ENCODE measurements at regions not wholly inside any gene's neighbourhood (a gene's known extent, or its start where the extent isn't known, plus 50 kb on each side); places are given as distances from the start of the nearest gene placed in this dataset.
A peak's percentile ranks its signal among the peaks of the same experiment; 100 is the strongest.

- Histone ChIP-seq H3K4me2 (ENCODE audit: low read length) (no peak overlapping the region), H3K9ac (no peak overlapping the region), H3K27me3 (ENCODE audit: control insufficient read depth, insufficient read depth, low read length) (no peaks in the 10 kb centered on the region), H3K79me2 (no peaks in the 10 kb centered on the region), H3K36me3 (ENCODE audit: control insufficient read depth, insufficient read depth, low read length) (no peaks in the 10 kb centered on the region), H2AFZ (no peak overlapping the region), H3K4me3 (ENCODE audit: low read depth, low read length) (no peak overlapping the region), H3K27ac (no peak overlapping the region), H3K4me1 (no peaks in the 10 kb centered on the region), H3K9me3 (ENCODE audit: control insufficient read depth, low read length) (no peaks in the 10 kb centered on the region)
- TF ChIP-seq CTCF (IDR thresholded peaks at IDR 0.05), result no peak
Measured at GRCh38 chr13:31963631-31964030, 67.9 kb upstream of the FRY start.

GRCh38 chr13:31964168-31964567 is 67.4 kb upstream of the FRY start:
- no peaks in the 10 kb centered on the region for H3K9me3 ChIP-seq (ENCODE audit: control insufficient read depth, low read length)
- H3K36me3 ChIP-seq (ENCODE audit: control insufficient read depth, insufficient read depth, low read length), result no peaks in the 10 kb centered on the region
- H3K79me2 ChIP-seq, result no peaks in the 10 kb centered on the region
- H3K27me3 ChIP-seq (ENCODE audit: control insufficient read depth, insufficient read depth, low read length), result no peaks in the 10 kb centered on the region
- no peak overlapping the region for H3K27ac ChIP-seq
- no peak overlapping the region for H3K4me2 ChIP-seq (ENCODE audit: low read length)
- no peaks in the 10 kb centered on the region for H3K4me1 ChIP-seq
- TF ChIP-seq CTCF (IDR thresholded peaks at IDR 0.05), result no peak
- H2AFZ ChIP-seq, result no peak overlapping the region
- no peak overlapping the region for H3K9ac ChIP-seq
- no peak overlapping the region for H3K4me3 ChIP-seq (ENCODE audit: low read depth, low read length)

- Histone ChIP-seq H3K9me3 (ENCODE audit: control insufficient read depth, low read length) (no peaks in the 10 kb centered on the region), H3K9ac (no peak overlapping the region), H3K79me2 (no peaks in the 10 kb centered on the region), H3K4me3 (ENCODE audit: low read depth, low read length) (peak overlapping the region; percentile 32), H3K36me3 (ENCODE audit: control insufficient read depth, insufficient read depth, low read length) (no peaks in the 10 kb centered on the region), H3K27ac (peak overlapping the region; percentile 19), H3K27me3 (ENCODE audit: control insufficient read depth, insufficient read depth, low read length) (no peaks in the 10 kb centered on the region), H3K4me2 (ENCODE audit: low read length) (peak overlapping the region; percentile 25), H2AFZ (no peak overlapping the region), H3K4me1 (no peaks in the 10 kb centered on the region)
- TF ChIP-seq CTCF (IDR thresholded peaks at IDR 0.05), result no peak
Measured at GRCh38 chr13:31965361-31966066, 66.1 kb upstream of the FRY start.

GRCh38 chr13:31967155-31967554 is 64.4 kb upstream of the FRY start:
- no peak overlapping the region for H3K9ac ChIP-seq
- no peak for TF ChIP-seq CTCF (IDR thresholded peaks at IDR 0.05)
- no peak overlapping the region for H2AFZ ChIP-seq
- no peaks in the 10 kb centered on the region for H3K27me3 ChIP-seq (ENCODE audit: control insufficient read depth, insufficient read depth, low read length)
- no peak overlapping the region for H3K4me2 ChIP-seq (ENCODE audit: low read length)
- H3K79me2 ChIP-seq, result no peaks in the 10 kb centered on the region
- H3K4me1 ChIP-seq, result no peaks in the 10 kb centered on the region
- no peaks in the 10 kb centered on the region for H3K36me3 ChIP-seq (ENCODE audit: control insufficient read depth, insufficient read depth, low read length)
- no peak overlapping the region for H3K4me3 ChIP-seq (ENCODE audit: low read depth, low read length)
- H3K9me3 ChIP-seq (ENCODE audit: control insufficient read depth, low read length), result no peaks in the 10 kb centered on the region
- no peak overlapping the region for H3K27ac ChIP-seq

- Histone ChIP-seq H2AFZ (no peak overlapping the region), H3K27me3 (ENCODE audit: control insufficient read depth, insufficient read depth, low read length) (no peaks in the 10 kb centered on the region), H3K4me2 (ENCODE audit: low read length) (no peak overlapping the region), H3K9me3 (ENCODE audit: control insufficient read depth, low read length) (no peaks in the 10 kb centered on the region), H3K36me3 (ENCODE audit: control insufficient read depth, insufficient read depth, low read length) (no peaks in the 10 kb centered on the region), H3K79me2 (no peaks in the 10 kb centered on the region), H3K4me1 (no peaks in the 10 kb centered on the region), H3K4me3 (ENCODE audit: low read depth, low read length) (no peak overlapping the region), H3K27ac (no peak overlapping the region), H3K9ac (no peak overlapping the region)
- TF ChIP-seq CTCF (IDR thresholded peaks at IDR 0.05), result no peak
Measured at GRCh38 chr13:31968473-31968872, 63.1 kb upstream of the FRY start.
